GM04504 (cell line): ENCODE measurements at regions not wholly inside any gene's neighbourhood (a gene's known extent, or its start where the extent isn't known, plus 50 kb on each side); places are given as distances from the start of the nearest gene placed in this dataset.
"Not testable (repeated sequence)": the region's sequence is repeated elsewhere in the genome, so short reads cannot be mapped to it uniquely, and the experiment has no call there.

Experiments
- DNase-seq: peaks from one replicate; pipeline ENCODE4 v3.0.0-alpha.2; 2012; ENCODE audit warnings: low read depth

DNA sequence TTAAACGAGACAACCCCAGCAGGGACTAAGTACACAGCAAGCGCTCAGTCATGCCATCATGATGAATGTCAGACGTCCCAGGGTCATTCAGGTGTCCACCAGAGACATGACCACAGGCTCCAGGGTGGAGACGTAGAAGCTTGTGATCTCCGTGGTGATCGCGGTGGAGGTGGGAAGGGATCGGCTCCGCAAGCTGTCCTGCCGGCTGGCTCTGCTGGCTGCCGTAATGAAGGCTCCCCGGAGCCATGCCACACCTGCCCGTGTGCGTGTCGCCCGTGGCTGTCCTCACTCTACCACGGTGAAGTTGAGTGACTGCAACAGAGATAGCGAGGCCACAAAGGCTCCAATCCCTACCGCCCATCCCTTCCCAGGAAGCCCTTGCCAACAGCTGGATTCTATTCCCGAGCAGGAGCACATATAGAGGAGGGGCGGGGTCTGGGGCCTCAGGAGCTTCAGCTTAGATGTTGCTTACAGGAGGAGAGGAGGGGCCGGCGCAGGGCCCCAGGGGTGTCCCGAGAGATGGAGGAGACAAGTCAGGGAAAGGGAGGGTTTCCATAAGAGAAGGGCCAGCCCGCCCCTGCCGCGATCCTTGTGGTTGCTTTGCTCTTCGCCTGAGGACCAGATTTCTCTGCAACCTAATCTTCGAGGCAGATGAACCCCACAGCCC lies 332.6 kb upstream of the SFSWAP start:
- no peak for DNase-seq

DNA sequence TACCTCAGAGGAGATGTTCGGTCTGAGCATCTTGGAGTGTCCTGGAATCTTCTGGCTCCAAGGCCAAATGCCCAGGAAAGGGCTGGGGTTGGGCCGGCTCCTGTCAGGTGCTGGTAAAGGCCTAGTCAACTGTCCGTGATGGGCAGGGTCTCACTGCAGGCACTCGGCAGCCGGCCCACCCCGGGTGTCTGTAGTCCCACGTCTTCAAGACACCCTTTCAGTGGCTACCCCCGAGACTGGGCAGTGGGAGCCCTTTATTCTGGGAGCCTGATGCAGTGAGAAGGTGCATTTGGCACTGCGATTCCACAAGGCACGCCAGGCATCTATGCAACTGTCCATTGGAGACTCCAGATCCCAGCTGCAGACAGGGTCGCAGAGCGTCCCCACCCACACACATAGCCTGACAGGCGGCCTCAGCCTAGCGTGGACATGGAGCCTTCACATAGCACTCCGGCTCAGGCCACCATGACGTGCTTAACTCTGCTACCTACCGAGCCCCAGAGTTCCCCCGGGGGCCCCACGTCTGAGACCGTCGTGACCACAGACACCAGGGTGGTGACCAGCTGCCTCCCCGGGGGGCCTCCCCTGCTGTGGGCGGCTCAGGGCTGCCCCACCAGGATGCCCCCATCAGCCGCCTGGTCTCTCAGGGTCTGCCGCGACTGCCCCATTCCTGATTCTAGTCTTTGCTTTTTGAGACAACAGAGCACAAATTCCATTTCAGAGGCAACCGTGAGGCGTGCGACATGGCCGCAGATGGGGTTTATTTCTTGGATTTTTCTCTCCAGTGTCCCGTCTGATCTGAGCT lies 331.8 kb upstream of the SFSWAP start:
- no peak for DNase-seq

DNA sequence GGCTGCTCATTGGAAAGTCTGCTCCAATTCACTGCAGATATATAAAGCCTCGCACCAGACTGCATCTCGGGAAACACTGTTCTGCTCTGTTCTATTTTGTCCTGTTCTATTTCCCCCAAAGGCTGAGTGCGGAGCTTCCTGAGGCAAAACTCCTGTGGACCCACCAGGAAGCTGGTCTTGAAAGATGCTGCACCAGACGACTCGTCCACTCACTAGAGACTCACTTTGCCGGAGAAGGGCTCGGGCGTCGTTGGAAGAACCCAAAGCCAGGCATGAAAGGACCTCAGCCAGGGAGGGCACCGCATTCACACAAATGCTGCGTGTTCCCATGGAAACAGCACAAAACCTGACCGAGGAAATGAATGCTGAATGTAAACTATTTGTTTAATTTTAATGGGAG lies 331.2 kb upstream of the SFSWAP start:
- no peak for DNase-seq

DNA sequence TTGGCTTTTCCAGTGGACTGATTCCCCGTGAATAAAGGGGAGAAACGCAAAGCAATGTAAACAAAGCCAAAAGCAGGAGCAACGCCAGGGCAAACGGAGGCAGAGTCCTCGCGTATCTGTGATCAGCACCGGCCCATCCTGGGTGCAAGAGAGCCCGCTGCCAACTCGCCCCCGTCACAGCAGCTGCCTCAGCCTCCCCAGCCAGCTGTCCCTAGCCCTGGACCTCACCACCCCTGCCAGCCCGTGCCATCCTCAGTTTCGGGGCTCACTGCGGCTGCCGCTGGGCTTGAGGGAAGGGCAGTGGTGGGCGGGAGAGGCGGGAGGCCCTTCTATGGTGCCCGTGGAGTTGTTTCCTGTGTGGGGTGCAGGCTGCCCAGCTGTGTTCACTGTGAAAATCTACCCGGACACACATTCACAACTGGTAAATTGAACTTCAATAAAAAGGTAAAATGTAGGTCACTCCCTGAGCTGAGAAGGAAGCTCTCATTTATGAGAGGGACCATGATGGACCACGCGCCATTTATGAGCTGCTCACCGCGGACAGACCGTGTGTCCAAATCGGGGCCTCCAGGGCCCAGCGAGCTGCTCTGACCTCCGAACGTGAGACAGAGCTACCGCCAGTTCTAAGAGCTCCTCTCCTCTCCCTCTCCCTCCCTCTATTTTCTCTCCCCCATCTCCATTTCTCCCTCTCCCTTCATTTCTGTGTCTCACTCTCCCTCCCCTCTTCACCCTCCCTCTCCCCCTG lies 330.5 kb upstream of the SFSWAP start:
- DNase-seq: no peak

DNA sequence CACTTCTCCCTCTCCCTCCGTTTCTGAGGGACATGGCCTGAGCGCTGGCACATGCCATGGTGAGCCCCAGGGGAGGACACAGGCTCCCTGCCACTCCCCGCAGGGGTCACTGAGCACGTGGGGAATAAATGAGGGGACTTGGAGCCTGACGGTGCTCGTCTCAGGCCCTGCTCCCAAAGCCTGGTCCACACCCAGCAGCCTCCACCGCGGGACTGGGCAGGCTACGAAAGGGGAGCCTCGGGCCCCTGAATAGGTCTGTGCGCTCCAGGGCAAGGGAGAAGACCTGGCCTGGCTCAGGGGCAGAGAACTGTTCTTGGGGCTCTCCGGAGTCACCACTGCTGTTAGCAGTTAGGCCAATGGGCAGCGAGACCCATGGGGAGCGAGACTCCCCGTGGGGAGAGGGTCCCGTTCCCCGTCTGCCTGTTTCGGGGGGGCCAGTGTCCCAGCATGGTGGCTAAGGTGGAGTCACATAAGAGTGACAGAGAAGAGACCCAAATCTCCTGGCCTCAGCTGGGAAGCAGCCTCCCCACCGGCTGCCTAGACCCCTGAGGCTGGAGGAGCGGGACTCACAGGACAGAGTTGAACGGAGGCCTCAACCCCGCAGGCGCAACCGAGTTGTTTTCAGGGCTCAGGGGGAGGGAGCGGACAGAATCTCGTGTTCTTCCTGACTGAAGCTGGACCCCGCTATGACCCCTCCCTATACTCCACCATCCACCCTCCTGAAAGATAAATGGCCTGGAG lies 329.8 kb upstream of the SFSWAP start:
- no peak for DNase-seq

DNA sequence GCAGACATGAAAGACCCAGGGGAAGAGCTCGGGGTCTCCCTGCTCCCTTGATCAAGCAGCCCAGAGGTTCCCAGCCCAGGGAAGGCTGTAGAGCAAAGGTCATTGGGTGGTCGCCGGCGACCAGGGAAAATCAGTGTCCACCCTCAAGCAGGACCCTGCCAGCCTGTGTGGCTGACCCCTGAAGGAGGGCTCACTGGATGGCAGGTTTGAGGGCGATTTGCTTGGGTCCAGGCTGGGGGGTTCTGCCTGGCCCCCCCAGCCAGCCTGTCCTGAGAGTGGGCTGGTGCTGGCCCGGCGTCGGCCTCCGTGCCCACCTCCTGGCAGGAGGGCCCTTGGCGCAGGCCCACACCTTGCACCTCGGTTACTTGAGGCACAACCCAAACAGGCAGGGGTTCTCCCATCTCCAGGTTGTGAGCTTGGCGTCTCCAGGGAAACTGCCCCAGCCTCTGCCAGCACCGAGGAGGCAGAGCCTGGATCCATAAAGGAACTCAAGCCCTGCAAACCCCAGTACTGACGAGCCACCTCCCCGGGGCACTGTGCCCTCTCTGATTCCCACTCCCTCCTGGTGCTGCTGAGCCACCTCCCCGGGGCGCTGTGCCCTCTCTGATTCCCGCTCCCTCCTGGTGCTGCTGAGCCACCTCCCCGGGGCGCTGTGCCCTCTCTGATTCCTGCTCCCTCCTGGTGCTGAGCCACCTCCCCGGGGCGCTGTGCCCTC lies 329.0 kb upstream of the SFSWAP start:
- DNase-seq: no peak

DNA sequence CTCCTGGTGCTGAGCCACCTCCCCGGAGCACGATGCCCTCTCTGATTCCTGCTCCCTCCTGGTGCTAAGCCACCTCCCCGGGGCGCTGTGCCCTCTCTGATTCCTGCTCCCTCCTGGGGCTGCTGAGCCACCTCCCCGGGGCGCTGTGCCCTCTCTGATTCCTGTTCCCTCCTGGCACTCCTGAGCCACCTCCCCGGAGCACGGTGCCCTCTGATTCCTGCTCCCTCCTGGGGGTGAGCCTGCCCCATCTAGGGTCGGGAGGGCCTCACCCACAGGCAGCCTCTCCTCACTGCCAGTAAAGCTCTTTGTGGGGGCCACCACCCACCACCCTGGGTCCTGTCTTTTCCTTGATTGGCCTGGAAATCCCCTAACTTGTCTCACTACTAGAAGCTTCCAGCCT lies 327.6 kb upstream of the SFSWAP start:
- DNase-seq: no peak

DNA sequence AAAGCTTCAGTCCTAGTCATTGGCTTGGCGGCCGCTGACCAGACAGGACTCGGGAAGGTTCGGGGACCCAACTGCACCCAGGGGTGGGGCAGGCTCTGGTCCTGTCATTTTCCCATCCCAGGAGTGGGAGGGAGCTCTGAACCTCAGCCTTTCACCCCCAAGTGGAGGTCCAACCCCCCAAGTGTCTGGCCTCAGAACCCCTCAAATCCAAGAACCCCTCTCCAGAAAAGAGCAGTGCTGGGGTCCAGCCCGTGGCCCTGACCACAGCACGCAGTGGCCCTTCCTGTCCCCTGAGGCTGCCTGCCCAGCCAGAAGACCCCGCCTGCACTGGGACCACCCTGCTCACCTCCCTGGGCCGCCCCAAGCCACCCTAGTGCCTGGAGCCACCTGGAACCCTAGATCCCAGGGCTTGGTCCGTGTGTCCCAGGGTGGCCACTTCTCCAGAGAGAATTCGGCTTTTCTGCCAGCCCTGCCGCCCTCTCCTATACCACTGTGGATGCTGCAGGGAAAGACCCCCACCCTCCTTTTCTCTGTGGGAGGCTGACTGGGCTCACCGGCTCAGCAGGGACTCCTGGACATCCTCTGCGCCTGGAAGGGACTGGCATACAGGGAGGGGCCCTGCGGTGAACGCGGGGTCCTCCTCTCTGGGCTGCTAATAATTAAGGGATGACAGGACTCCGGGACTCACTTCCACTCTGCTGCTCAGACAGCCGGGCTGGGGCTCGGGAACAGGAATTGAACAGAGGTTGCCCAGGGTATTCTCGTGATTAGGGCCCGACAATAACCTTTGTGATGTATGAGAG lies 326.9 kb upstream of the SFSWAP start:
- DNase-seq: no peak

DNA sequence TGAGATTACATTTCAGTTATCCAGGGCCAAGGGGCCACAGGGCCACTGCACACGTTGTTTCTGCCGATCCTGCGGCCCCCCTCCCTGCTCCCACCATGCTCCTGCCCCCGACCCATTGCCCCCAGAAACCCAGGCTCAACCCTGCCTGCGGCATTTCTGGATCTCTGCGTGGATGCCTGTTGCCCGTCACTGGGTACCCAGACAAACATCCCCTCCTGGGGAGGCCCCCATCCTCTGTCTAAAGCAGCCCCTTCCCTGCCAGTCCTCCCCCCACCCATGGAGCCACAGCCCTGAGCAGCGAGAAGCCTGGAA lies 326.4 kb upstream of the SFSWAP start:
- DNase-seq: no peak

DNA sequence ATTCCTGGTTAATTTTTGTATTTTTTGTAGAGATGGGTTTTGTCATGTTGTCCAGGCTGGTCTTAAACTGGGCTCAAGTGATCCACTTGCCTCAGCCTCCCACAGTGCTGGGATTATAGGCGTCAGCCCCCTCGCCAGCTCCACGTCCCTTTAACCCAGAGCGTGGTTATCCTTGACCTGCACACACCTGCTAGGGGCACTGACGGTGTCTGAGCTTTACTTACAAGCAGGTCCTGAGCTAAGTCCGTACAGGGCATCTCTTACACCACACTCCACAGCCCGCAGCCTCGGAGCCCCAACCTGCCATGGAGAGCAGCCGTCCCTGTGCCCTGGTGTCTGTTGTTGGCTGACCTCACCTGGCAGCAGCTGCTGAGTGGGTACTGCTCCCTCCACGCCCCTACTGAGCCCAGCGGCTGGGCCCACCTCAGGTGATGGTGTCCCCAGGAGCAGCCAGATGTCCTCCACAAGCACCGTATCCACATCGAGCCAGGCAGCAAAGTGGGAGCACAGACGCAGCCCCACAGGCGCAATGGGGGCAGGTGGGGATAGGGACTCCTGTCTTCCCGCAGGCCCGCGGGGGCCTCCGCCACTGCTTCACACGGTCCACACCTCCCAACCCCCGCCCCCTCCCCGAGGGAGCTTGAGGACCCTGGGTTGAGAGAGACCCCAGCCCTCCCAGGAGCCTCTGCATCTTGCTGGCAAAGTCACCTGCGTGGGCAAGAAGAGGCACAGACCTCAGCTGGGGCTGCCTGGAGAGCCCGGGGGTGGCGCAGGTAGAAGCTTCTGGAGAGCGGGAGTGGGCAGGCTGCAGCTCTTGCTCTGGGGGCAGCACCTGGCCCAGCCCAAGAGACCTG lies 325.4 kb upstream of the SFSWAP start:
- no peak for DNase-seq

DNA sequence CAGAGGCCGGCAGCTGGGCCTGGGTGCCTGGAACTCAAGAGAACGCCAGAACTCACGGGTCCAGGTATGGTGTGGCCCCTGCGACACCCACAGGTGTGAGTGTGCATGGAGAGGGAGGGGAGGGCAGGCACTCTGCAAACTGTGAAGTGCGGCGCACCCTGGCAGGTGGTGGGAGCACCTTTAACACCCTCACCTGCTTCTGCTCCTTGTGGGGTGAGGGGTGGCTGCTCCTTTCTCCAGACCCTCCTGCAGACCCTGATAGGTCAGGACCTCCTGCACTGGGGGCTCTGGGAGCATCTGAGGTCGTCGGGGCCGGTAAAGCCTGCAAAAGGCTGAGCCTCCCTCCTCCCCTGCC lies 324.7 kb upstream of the SFSWAP start:
- DNase-seq: no peak

DNA sequence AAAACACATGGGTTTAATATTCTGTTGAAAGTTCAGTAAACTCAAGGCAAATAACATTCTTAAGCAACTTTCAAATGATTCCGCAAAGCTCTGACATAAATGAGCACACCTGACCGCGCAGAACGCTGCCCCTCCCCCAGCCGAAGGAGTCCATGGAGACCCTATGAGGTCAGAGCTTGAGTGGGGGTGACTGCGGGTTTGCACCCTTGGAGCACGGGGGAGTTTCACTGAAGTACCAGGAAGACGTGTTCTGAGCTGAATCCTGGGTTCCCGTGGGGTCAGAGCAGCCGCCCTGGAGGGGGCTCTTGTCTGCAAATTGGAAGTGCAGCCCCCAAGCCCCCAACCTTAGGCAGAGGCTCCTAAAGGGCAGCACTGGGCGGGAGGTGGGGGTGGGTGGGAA lies 324.1 kb upstream of the SFSWAP start:
- no peak for DNase-seq

DNA sequence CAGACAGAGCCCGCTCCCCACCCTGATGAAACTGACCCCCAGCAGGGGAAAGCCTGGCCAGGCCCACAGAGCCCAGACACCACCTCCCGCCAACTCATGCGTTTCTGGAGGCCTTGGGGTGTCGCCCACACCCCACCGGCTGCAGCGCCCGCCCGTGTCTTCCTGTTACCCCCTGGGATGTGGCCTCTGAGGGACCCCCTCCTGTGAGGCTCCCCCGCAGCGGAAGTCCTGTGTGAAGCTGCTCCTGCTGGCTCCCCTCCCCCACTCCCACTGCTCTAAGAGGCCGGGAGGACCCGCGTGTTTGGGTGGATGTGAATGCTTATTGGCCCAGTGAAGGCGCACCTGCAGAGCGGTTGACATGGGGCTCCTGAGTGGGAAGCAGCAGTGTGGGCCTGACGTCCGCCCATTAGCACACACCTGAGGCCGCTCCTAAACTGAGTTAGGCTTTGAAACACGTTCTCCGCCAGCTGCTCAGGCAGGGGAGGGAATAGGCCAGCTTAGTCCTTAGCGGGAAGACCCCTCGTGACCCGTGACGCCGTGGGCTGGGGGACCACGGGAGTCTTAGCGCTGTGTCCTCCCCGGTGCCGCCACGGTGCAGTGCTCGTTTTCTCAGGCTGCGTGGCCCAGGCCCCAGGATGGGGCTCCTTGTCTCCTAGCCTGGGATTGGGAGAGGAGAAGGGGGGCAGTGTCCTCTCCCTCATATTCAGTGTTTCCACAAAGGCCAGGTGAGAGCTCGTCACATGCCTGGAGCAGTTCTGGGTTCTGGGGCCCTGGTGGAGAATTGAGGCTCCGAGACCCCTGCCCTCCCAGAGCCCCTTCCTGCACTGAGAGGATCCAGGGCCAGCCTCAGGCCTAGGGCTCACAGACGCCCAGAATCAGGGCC lies 323.4 kb upstream of the SFSWAP start:
- DNase-seq: no peak

DNA sequence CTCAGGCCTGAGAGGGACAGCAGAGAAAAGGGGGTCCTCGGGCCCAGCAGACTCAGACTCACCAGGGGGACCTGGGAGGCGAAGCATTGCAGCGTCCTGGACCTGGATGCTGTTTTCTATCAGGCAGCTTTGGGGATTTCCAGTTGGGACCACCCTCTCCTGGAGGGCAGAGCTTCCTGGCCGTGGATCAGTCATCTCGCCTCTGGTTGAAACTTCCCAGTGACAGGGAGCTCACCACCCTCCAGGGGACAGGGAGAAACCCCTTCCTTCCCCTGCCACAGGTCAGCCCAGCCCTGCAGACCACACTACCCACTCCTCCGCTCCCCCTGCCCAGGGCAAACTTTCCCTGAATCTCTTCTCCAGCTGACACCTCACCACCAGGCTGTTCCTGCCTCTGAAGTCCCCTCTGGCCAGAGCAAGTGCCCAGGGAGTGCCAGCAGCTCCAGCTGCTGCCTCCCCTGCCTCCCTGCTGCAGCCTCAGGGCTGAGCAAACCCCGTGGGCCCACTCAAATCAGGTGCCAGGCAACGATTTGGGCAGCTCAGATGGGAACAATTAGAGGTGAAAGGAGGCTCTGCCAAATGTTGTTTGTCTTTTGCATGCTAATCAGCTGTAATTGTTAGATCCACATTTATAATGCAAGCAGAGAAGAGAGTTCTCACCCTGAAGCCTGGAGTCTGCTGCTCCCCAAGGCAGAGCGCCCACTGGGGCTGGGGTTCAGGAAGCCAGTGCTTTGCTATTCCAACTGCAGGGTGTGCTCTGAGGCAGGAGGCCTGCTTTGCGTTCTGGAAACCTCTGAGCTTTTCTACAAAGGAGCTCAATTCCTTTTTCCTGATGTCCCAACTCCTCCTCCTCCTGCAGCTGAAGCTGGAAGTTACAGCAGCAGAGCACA lies 322.5 kb upstream of the SFSWAP start:
- DNase-seq: not testable (repeated sequence)

DNA sequence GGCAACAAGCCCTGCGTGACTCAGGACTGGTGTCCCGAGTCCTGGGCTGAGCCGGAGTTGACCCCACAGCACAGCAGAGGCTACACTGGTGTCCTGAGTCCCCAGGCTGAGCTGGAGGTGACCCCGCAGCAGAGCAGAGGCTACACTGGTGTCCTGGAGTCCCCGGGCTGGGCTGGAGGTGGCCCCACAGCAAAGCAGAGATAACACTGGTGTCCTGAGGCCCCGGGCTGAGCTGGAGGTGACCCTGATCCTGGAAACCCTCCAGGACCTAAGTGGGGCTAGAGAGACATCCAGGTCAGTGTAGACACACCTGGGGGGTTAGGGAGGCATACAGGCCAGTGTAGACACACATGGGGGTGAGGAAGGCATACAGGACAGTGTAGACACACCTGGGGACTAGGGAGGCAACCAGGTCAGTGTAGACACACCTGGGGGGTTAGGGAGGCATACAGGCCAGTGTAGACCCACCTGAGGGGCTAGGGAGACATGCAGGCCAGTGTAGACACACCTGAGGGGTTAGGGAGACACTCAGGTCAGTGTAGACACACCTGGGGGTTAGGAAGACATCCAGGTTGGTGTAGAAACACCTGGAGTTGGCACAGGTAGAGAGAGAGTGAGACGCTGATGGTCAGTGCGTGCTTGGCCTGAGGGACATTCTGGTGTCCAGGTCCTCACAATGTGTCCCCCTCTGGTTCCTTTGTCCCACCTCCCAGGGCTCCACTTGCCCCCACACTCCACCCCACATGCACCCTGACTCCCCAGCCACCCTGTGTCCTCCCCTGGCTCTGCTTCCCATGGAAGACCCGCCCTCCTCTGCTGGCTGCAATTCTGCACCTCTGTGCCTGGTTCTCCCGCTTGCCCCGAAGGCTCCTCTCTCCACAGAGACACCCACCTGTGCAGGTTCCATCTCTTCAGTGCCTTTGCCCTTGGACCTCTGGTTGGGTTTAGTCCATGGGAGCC lies 321.6 kb upstream of the SFSWAP start:
- DNase-seq: no peak

DNA sequence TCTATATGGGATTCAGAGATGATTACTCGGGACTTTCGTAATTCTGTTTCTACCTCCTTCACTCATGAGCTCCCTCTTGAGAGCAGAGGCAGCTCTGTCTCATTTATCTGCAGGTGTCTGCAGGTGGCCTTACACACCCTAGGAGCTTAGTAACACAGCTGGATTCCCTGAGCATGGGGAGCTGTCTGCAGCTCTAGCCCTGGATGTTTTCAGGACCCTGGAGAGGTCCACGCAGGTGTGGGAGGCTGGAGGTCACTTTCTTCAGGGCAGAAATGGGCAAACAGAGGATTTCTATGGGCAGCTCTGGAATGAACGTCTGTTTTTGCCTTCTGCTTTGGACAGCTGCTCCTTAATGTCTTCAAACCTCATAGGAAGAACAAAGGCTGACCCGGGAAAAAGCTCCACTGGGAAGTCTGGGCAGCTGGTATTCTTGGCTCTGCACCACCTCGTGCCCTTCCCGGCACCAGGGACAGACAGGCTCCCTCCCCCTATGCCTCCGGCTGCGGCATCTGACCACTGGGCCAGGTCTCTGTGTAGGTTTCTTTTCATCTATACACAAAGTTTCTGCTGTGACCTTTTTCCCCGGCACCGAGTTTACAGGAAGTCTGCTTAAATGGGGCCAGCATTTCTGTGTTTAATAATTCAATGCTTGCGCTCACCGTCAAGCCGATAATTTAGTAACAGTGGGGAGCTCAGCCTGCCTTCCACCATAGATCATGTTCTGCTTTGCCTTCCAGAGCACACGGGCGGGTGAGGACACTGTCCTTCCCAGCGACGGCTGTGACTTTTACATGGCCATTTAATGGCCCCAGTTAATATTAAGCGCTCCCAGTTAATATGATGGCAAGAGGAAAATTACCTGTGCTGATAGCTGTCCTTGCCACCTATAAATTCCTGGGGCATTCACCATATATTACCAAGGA lies 320.2 kb upstream of the SFSWAP start:
- no peak for DNase-seq
